ENCODE measurements at regions not wholly inside any gene's neighbourhood (a gene's known extent, or its start where the extent isn't known, plus 50 kb on each side); places are given as distances from the start of the nearest gene placed in this dataset.

GRCh38 chr10:62453274-62453673, 79.1 kb downstream of the ZNF365 start:
- no peak for DNase-seq

- no peak for DNase-seq
Observed at GRCh38 chr10:62454687-62455397, 80.7 kb downstream of the ZNF365 start.

- DNase-seq: no peak
Observed at GRCh38 chr10:62456611-62457101, 82.5 kb downstream of the ZNF365 start.

GRCh38 chr10:62457196-62457595, 83.0 kb downstream of the ZNF365 start:
- DNase-seq: no peak

- DNase-seq: no peak
Observed at GRCh38 chr10:62457598-62457997, 83.4 kb downstream of the ZNF365 start.

- no peak for DNase-seq
Observed at GRCh38 chr10:62459072-62459471, 84.9 kb downstream of the ZNF365 start.

GRCh38 chr10:62459500-62459899, 85.3 kb downstream of the ZNF365 start:
- no peak for DNase-seq

- no peak for DNase-seq
Observed at GRCh38 chr10:62460393-62460792, 86.2 kb downstream of the ZNF365 start.

GRCh38 chr10:62461120-62461519, 87.0 kb downstream of the ZNF365 start:
- no peak for DNase-seq

GRCh38 chr10:62462461-62462860, 88.3 kb downstream of the ZNF365 start:
- DNase-seq: no peak

GRCh38 chr10:62463364-62463763, 89.2 kb downstream of the ZNF365 start:
- no peak for DNase-seq

GRCh38 chr10:62464308-62464707, 90.1 kb downstream of the ZNF365 start:
- no peak for DNase-seq

- no peak for DNase-seq
Observed at GRCh38 chr10:62466590-62466989, 92.4 kb downstream of the ZNF365 start.

GRCh38 chr10:62467527-62467926, 93.4 kb downstream of the ZNF365 start:
- DNase-seq: no peak

- DNase-seq: no peak
Observed at GRCh38 chr10:62471711-62472110, 97.5 kb downstream of the ZNF365 start.

- no peak for DNase-seq
Observed at GRCh38 chr10:62473241-62473640, 99.1 kb downstream of the ZNF365 start.

- no peak for DNase-seq
Observed at GRCh38 chr10:62475551-62475950, 101.4 kb downstream of the ZNF365 start.

GRCh38 chr10:62479523-62479922, 105.4 kb downstream of the ZNF365 start:
- DNase-seq: no peak

GRCh38 chr10:62480196-62480595, 106.0 kb downstream of the ZNF365 start:
- no peak for DNase-seq

- no peak for DNase-seq
Observed at GRCh38 chr10:62482581-62482980, 108.4 kb downstream of the ZNF365 start.

- DNase-seq: no peak
Observed at GRCh38 chr10:62491597-62491996, 117.4 kb downstream of the ZNF365 start.

- DNase-seq: peak; percentile 5
Observed at GRCh38 chr10:62492012-62492869, 118.1 kb downstream of the ZNF365 start.

- DNase-seq: no peak
Observed at GRCh38 chr10:62492870-62493180, 118.7 kb downstream of the ZNF365 start.

GRCh38 chr10:62496925-62497324, 122.8 kb downstream of the ZNF365 start:
- DNase-seq: no peak

Data from CD4-positive, alpha-beta T cell treated with Interleukin-17A for 4 hours (primary cell).